ENCODE measurements at regions not wholly inside any gene's neighbourhood (a gene's known extent, or its start where the extent isn't known, plus 50 kb on each side); places are given as distances from the start of the nearest gene placed in this dataset.
A peak's percentile ranks its signal among the peaks of the same experiment; 100 is the strongest.
"Not testable (repeated sequence)": the region's sequence is repeated elsewhere in the genome, so short reads cannot be mapped to it uniquely, and the experiment has no call there.

DNA sequence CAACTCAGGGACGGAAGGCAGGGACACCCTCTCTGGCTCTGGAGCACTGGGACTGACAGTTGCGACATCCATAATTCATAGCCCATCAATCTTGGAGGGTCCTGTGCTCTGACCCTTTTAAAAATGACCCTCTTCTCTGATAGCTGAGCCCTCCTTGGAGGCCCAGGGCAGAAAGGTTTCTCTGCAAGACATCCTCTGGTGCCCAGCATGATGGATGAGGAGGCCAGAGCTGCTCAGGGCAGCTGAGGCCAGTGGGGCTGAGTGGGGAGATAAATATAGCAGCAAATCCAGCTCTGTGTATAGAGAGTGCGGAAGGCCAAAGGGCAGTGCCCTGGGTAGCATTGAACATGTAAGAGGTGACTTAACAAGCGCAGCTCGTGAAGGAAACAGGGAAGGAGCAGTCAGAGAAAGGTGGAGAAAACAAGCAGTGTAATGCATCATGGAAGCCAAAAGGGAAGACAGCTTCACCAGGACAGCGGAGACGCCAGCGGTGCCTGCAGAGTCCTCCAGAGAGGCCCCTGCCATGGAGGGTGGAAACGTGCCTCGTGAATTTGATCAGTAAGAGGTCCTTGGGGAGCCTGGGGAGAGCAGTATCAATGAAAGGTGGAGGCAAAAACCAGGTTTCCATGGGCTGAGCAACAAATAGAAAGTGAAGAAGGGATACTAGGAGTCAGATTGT is 50.4 kb upstream of the FMOD start:
- no peak for DNase-seq

GRCh38 chr1:203402152-203402551 is 51.2 kb upstream of the FMOD start:
- no peak for DNase-seq

- DNase-seq: peak in 2 of 3 donors; percentile 59 to 60
Observed at GRCh38 chr1:203402629-203403337, 51.9 kb upstream of the FMOD start.

GRCh38 chr1:203403586-203403985 is 52.7 kb upstream of the FMOD start:
- DNase-seq: no peak

- DNase-seq: no peak
Observed at GRCh38 chr1:203404546-203404945, 53.6 kb upstream of the FMOD start.

- DNase-seq: no peak
Observed at GRCh38 chr1:203405703-203406438, 54.9 kb upstream of the FMOD start.

- peak in 1 of 3 donors; percentile 46 for DNase-seq
Observed at GRCh38 chr1:203406446-203407045, 55.6 kb upstream of the FMOD start.

DNA sequence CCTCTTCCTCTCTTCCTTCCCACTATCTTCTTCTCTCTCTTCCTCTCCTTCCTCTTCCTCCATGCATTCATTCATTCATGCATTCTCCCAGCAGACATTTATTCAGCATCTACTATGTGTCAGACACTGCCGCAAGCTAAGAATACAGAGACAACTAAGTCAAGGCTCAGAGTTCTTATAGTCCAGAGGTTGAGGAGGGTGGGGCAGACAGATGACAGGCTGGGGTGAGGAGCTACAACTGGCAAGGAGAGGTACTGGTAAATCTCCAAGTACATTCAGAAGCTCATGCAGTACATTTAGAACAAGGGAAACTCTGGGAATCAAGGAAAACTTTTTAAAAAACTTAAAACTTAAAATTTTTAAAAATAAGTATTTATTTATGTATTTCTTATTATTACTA is 56.4 kb upstream of the FMOD start:
- no peak for DNase-seq

DNA sequence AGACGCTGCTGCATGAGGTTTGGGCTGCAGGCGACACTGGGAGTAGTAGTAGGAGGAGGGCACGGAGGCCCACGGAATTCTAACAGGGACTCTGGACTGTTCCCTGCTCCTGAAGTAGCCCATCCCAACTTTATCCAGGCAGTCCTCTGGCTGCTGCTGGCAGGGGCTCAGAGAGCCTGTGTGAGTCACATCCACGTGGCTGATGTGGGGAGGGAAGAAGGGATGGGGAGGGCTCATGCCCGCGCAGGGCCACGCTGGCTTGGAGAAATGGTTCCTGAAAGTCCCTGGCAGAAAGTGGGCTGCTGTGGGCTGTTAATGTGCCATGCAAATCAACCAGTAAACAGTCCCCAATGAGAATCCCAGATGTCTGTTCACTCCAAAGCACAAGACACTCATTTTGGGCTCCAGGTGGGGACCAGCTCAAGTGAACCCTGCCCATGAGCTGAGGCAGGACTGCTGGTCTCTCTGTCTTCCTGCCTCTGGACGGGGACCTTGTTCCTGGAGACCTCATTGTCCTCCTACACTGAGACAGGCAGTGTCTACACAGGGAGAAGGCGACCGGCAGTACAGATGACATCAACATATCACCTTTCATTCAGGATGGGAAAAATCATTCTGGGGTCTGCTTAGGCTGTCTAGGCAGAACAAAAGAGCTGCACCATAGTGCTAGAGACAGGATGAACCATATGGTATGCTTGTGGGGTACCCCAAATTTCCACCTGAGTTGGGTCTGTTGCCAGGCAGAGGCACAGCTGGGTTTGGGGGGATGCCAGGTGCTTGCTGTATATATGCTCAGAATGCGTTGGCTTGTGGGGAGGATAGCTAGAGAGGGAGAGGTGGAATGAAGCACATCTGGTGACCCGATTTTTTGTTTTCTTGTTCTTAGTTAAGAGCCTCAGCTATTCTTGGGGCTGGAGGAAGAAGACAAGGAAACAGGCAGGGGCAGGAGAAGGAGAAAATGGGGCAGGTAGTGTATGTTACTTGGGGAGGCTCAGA is 57.9 kb upstream of the FMOD start:
- peak; percentile 53 to 77 (median 70) for DNase-seq

- DNase-seq: no peak
Observed at GRCh38 chr1:203410182-203410900, 59.4 kb upstream of the FMOD start.

GRCh38 chr1:203411431-203411830 is 60.5 kb upstream of the FMOD start:
- DNase-seq: not testable (repeated sequence)

GRCh38 chr1:203419558-203419957 is 56.0 kb upstream of the PRELP start:
- no peak for DNase-seq

- no peak for DNase-seq
Observed at GRCh38 chr1:203420263-203420662, 55.3 kb upstream of the PRELP start.

GRCh38 chr1:203421246-203421645 is 54.4 kb upstream of the PRELP start:
- DNase-seq: no peak

DNA sequence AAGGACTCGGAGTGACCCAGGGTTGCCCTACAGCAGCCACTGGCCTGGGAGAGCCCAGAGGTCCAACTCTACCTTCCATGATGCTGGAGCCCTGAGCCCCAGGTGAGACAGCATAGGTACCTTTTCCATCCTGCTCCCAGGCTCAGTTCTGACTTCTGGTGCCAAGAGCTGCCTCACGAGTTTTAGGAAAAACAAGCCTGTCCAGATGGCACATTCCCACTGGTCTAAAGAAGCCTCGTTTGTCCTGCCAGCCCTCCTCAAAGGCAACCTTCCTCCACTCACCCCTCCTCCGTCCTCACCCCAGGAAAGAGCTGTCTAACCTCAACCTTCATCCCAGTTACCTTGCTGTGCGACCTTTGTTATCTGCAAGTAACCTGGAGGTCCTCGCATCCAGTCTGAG is 53.5 kb upstream of the PRELP start:
- DNase-seq: no peak

DNA sequence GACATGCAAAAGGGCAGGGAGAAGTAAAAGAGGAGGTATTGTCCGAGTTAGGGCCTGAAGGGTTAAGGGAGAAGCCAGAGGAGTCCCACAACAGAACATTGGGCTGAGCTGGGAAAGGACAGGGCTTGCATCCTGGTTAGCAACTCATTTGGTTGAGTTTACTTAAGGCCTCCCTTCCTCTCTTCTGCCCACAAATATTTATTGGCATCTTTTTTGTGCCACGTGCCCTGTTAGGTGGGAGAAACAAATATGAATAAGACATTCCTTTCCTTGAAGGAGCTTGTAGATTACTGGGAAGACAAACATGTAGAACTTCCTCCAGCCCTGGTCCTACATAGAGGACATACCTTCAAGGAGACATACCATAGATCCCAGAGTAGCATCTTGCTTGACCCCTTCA is 53.0 kb upstream of the PRELP start:
- DNase-seq: no peak

DNA sequence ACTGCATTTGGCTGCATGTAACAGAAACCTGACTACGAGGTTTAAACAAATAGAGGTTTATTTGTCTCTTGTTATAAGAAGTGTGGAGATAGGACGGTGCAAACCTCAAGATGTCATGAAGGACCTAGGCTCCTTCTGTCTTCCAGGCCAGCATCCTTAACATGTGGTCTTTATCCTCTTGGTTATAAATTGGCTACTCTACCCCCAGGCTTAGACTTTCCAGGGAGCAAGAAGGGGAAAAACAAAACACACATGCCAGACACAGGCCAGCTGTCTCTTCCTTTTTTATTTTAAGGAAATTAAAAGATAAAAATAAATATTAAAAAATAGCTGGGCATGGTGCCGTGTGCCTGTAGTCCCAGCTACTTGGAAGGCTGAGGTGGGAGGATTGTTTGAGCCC is 51.3 kb upstream of the PRELP start:
- no peak for DNase-seq

- DNase-seq: no peak
Observed at GRCh38 chr1:203424861-203425662, 50.5 kb upstream of the PRELP start.

DNA sequence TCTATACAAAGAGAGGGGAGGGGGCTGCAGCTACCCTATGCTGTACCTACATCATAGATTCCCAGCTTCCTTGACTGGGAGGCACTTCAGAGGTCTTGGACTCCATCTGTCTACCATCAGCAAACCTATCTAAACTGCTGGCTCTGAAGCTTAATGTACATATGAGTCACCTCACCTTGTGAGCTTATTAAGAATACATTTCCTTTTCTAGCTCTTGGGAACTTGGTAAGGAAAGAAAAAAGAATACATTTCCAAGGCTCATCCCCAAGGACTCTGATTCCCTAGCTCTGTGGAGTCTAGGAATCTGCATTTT is 50.0 kb upstream of the PRELP start:
- DNase-seq: no peak

Data from muscle of back (tissue), 3 donors.